ENCODE measurements at regions not wholly inside any gene's neighbourhood (a gene's known extent, or its start where the extent isn't known, plus 50 kb on each side); places are given as distances from the start of the nearest gene placed in this dataset.

DNA sequence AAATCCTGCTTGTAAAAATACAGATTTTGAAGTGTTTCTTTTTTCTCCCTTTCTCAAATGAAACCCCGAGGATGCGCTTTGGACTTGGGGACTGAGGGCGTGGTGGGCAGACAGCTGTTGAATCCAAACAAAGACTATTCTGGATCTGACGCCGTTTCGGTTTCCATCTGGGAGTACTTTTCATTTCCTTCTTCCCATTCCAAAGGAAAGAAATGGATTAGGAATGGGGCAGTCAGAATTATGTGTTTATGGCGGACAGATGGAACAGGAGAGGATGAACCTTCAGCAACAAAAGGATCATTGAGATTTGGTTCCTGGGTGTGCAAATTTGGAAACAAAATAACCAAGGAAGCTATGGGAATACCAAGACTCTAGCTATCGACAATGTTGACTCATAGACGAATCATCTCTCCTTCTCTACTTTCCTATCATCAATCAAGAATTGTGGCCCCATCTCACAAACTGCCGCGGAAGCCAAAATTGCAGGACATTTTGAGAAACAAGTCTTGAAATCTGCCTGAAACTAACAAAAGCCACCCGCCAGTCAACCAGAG is 300.6 kb downstream of the PARP8 start:
- H3K9ac ChIP-seq (ENCODE audit: low read length) = no peak overlapping the region
- H3K4me3 ChIP-seq (ENCODE audit: low read length) = peak overlapping the region; percentile 60

DNA sequence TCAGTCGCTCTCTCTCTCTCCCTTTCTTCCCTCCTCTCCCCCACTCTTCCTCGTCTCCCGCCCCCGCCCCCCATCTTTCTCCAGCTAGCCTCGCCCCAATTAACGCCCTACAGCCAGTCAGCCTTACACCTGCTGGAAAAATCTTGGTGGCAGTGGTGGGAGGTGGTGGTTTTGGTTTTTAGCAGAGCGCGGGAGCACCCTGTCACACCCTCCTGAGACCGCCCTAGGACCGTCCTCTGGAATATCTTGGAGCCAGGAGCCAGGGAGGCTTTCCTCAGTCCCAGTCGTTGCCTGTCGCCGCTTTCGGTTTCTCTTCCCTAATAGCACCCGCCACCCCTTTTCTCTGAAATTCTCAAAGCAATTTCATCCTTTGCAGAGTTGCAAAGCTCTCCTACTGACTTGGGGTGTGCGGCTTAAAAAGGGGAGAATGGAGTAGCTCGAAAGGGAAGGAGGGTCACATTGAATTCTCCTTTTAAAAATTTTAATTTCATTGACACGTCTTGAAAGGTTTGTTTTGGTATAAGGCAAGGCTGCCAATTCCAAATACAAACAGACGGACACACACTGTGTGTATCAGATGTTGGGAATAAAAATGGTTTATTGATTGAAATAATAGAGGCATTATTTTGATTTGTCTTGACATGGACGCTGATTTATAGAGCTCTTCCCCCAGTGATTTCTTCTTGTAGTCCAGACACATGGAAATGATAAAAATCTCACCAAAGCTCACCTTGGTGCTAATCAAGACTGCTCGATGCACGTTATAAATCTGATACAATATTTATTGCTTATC is 301.3 kb downstream of the PARP8 start:
- Histone ChIP-seq H3K9me3 (ENCODE audit: control insufficient read depth, low read depth, low read length) (no peaks in the 10 kb centered on the region), H3K4me1 (ENCODE audit: control insufficient read depth, low read depth, low read length) (peaks cover 39% of the 10 kb centered on the region), H3K9ac (ENCODE audit: low read length) (no peak overlapping the region), H3K36me3 (ENCODE audit: control insufficient read depth, low read depth, low read length) (no peaks in the 10 kb centered on the region), H3K4me3 (ENCODE audit: low read length) (peak overlapping the region; percentile 60), H3K27ac (ENCODE audit: low read length) (no peak overlapping the region), H3K27me3 (ENCODE audit: control insufficient read depth, insufficient read depth, low read length) (peaks cover 90% of the 10 kb centered on the region)

More for the DNA sequence above, 300.6 kb downstream of the PARP8 start:
- peaks cover 92% of the 10 kb centered on the region for H3K27me3 ChIP-seq (ENCODE audit: control insufficient read depth, insufficient read depth, low read length)
- H3K36me3 ChIP-seq (ENCODE audit: control insufficient read depth, low read depth, low read length) = no peaks in the 10 kb centered on the region
- H3K4me1 ChIP-seq (ENCODE audit: control insufficient read depth, low read depth, low read length) = peaks cover 39% of the 10 kb centered on the region
- H3K9me3 ChIP-seq (ENCODE audit: control insufficient read depth, low read depth, low read length) = no peaks in the 10 kb centered on the region
- no peak overlapping the region for H3K27ac ChIP-seq (ENCODE audit: low read length)

DNA sequence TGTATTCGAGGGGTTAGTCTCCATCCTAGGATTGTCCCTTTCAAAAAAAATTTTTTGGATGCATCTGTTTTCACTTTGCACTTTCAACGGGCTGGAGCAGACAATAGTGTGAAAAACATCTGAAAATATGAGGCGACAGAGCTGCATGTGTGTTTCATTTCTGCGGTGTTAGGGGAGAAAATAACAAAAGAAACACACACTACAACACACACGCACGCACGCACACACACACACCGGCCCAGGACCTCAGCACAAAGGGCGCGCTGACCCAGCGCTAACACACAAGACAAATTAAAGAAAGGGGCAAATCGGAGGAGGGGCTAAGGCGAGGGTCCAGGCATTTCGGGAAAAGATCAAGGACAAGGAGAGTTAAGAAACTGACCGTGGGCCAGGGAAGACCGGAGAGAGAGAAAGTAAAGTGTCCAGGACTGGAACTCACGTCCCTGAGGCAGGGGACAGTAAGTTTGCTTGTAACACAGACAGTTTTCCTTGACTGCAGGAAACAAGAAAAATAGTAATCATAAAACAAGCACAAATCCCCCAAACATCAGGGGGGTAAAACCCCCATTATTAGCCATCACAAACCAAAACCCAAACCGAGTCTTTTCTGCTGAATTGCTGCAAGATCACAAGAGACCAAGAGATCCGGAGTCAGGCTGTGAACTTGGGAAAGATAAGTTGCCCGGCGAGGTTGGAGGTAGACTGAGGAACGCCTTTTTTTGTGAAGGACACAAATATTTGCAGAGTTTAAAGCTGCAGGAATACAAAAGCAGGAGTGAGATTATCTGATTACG is 302.1 kb downstream of the PARP8 start:
- H3K4me3 ChIP-seq (ENCODE audit: low read length) = peak overlapping the region; percentile 60
- H3K36me3 ChIP-seq (ENCODE audit: control insufficient read depth, low read depth, low read length) = no peaks in the 10 kb centered on the region
- H3K27me3 ChIP-seq (ENCODE audit: control insufficient read depth, insufficient read depth, low read length) = peaks cover 82% of the 10 kb centered on the region
- peaks cover 39% of the 10 kb centered on the region for H3K4me1 ChIP-seq (ENCODE audit: control insufficient read depth, low read depth, low read length)
- no peaks in the 10 kb centered on the region for H3K9me3 ChIP-seq (ENCODE audit: control insufficient read depth, low read depth, low read length)
- no peak overlapping the region for H3K27ac ChIP-seq (ENCODE audit: low read length)
- H3K9ac ChIP-seq (ENCODE audit: low read length) = no peak overlapping the region

DNA sequence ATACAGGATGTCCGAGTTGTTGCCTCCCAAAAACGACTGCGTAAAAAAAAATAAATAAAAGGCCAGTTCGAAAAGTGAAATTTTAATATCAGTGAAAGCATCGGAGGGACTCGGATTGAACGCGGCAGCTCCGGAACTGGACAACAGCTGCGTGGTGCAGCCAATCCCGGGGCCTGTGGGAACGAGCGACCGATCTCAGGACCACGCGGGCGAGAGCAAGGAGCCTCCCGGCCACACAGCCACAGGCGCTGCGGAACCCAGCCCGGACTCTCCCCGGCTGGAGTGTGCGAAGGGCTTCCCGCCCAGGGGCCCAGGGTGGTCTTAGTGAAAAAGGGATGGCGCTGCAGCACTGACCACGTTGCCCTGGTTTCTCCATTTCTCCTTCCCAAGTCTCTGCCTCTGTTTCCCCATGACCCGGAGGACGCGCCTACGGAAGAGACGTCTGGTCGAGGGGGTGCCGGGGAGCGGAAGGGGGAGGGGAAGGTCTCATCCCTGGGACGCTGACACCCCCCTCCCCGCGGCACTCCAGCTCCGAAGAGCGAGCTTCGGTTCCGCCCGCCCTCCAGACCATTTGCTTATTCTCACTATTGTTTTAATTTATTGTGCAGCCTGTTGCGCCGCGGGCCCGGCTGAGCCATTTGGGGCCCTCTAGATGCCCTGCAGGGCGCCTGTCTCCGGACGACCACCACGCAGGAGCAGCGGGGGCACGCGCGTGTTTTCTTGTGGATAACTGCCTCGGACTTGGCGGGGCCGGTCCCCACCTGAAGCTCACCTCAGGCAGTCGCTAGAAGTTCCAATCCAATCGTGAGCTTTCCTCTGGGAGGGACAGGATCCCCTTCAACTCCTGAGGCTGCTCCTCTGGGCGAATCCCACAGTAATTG is 303.0 kb downstream of the PARP8 start:
- Histone ChIP-seq H3K9me3 (ENCODE audit: control insufficient read depth, low read depth, low read length) (no peaks in the 10 kb centered on the region), H3K4me1 (ENCODE audit: control insufficient read depth, low read depth, low read length) (peaks cover 39% of the 10 kb centered on the region), H3K4me3 (ENCODE audit: low read length) (peak overlapping the region; percentile 60), H3K36me3 (ENCODE audit: control insufficient read depth, low read depth, low read length) (no peaks in the 10 kb centered on the region), H3K27me3 (ENCODE audit: control insufficient read depth, insufficient read depth, low read length) (peaks cover 74% of the 10 kb centered on the region), H3K27ac (ENCODE audit: low read length) (no peak overlapping the region), H3K9ac (ENCODE audit: low read length) (no peak overlapping the region)

- peaks cover 9% of the 10 kb centered on the region for H3K27me3 ChIP-seq (ENCODE audit: control insufficient read depth, insufficient read depth, low read length)
- H3K9me3 ChIP-seq (ENCODE audit: control insufficient read depth, low read depth, low read length) = no peaks in the 10 kb centered on the region
- no peaks in the 10 kb centered on the region for H3K4me1 ChIP-seq (ENCODE audit: control insufficient read depth, low read depth, low read length)
- no peak overlapping the region for H3K4me3 ChIP-seq (ENCODE audit: low read length)
- H3K9ac ChIP-seq (ENCODE audit: low read length) = no peak overlapping the region
- H3K27ac ChIP-seq (ENCODE audit: low read length) = no peak overlapping the region
- H3K36me3 ChIP-seq (ENCODE audit: control insufficient read depth, low read depth, low read length) = no peaks in the 10 kb centered on the region
Measured at GRCh38 chr5:50975840-50976239, 309.4 kb downstream of the PARP8 start.

- H3K4me3 ChIP-seq (ENCODE audit: low read length) = no peak overlapping the region
- no peaks in the 10 kb centered on the region for H3K4me1 ChIP-seq (ENCODE audit: control insufficient read depth, low read depth, low read length)
- H3K36me3 ChIP-seq (ENCODE audit: control insufficient read depth, low read depth, low read length) = no peaks in the 10 kb centered on the region
- no peak overlapping the region for H3K9ac ChIP-seq (ENCODE audit: low read length)
- peaks cover 8% of the 10 kb centered on the region for H3K9me3 ChIP-seq (ENCODE audit: control insufficient read depth, low read depth, low read length)
- no peaks in the 10 kb centered on the region for H3K27me3 ChIP-seq (ENCODE audit: control insufficient read depth, insufficient read depth, low read length)
- H3K27ac ChIP-seq (ENCODE audit: low read length) = no peak overlapping the region
Measured at GRCh38 chr5:50978924-50979323, 312.5 kb downstream of the PARP8 start.

GRCh38 chr5:50984640-50985039 is 318.2 kb downstream of the PARP8 start:
- Histone ChIP-seq H3K4me3 (ENCODE audit: low read length) (no peak overlapping the region), H3K9me3 (ENCODE audit: control insufficient read depth, low read depth, low read length) (peaks cover 8% of the 10 kb centered on the region)

DNA sequence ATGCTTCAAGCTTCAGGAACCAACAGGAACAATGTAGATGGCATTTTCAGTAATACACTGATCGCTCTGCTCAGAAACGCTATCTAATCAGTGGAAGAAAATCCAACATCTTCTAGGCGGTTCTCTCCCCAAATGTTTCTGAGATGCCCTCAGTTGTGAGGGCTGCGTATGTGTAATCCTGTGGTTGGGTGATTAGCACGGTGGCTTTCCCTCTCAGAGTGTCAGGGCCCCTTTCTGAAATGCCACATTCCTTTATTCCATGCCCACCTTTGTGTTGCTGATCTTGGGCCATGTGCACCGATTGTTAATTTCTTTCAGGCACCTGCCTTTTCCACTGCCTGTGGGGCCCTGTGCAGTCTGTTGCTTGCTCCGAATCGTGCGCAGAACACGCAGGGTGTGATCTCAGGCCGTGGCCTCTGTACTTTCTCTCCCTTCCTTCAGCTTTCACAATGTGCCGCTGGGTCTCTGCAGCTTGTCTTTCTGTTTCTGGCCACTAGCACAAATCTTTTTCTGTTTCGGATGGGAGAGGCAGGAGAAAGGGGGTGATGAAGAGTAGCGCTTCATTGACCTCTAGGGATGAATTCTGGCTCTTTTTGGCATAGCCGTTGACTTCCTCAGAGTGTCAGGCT is 324.0 kb downstream of the PARP8 start:
- H3K9ac ChIP-seq (ENCODE audit: low read length) = no peak overlapping the region
- H3K9me3 ChIP-seq (ENCODE audit: control insufficient read depth, low read depth, low read length) = no peaks in the 10 kb centered on the region
- no peaks in the 10 kb centered on the region for H3K4me1 ChIP-seq (ENCODE audit: control insufficient read depth, low read depth, low read length)
- no peak overlapping the region for H3K27ac ChIP-seq (ENCODE audit: low read length)
- no peaks in the 10 kb centered on the region for H3K27me3 ChIP-seq (ENCODE audit: control insufficient read depth, insufficient read depth, low read length)
- no peak overlapping the region for H3K4me3 ChIP-seq (ENCODE audit: low read length)
- H3K36me3 ChIP-seq (ENCODE audit: control insufficient read depth, low read depth, low read length) = no peaks in the 10 kb centered on the region

More at GRCh38 chr5:50984640-50985039, 318.2 kb downstream of the PARP8 start:
- Histone ChIP-seq H3K27ac (ENCODE audit: low read length) (no peak overlapping the region), H3K9ac (ENCODE audit: low read length) (no peak overlapping the region), H3K27me3 (ENCODE audit: control insufficient read depth, insufficient read depth, low read length) (no peaks in the 10 kb centered on the region), H3K4me1 (ENCODE audit: control insufficient read depth, low read depth, low read length) (no peaks in the 10 kb centered on the region), H3K36me3 (ENCODE audit: control insufficient read depth, low read depth, low read length) (no peaks in the 10 kb centered on the region)

- no peaks in the 10 kb centered on the region for H3K4me1 ChIP-seq (ENCODE audit: control insufficient read depth, low read depth, low read length)
- no peak overlapping the region for H3K27ac ChIP-seq (ENCODE audit: low read length)
- no peaks in the 10 kb centered on the region for H3K36me3 ChIP-seq (ENCODE audit: control insufficient read depth, low read depth, low read length)
- no peaks in the 10 kb centered on the region for H3K9me3 ChIP-seq (ENCODE audit: control insufficient read depth, low read depth, low read length)
- no peak overlapping the region for H3K9ac ChIP-seq (ENCODE audit: low read length)
- H3K27me3 ChIP-seq (ENCODE audit: control insufficient read depth, insufficient read depth, low read length) = no peaks in the 10 kb centered on the region
- no peak overlapping the region for H3K4me3 ChIP-seq (ENCODE audit: low read length)
Measured at GRCh38 chr5:50995285-50995942, 329.0 kb downstream of the PARP8 start.

DNA sequence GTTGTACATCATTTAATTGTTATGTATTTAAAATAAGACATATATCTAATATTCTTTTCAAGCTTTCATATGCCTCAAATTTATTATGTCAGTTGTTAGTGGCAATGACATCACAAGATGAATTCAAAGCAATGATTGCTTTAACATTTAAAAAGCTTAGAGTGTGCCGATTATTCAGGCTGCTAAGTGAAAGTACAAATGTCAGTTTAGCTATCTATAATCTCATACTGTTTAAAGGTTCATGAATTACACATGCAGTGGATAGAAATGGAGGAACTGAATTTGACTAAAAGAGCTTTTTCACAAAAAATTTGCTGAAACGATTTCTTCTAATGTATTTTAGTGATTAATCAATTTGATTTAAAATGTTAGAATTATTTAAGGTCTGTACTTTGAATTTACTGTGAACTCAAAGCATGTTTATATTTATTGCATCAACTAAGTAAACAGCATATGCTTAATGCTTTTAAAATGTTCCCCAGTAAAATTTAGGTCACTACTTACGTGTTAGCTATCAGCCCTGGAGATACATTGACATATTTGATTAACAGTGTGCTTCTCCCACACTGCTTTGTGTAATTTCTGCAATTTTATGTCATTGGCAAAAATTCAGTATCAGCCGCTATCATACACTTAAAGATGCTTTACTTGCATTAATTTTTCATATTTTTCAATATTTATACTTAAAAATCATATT is 334.9 kb downstream of the PARP8 start:
- Histone ChIP-seq H3K4me3 (ENCODE audit: low read length) (no peak overlapping the region), H3K9me3 (ENCODE audit: control insufficient read depth, low read depth, low read length) (no peaks in the 10 kb centered on the region), H3K4me1 (ENCODE audit: control insufficient read depth, low read depth, low read length) (no peaks in the 10 kb centered on the region), H3K9ac (ENCODE audit: low read length) (no peak overlapping the region), H3K36me3 (ENCODE audit: control insufficient read depth, low read depth, low read length) (no peaks in the 10 kb centered on the region), H3K27ac (ENCODE audit: low read length) (no peak overlapping the region), H3K27me3 (ENCODE audit: control insufficient read depth, insufficient read depth, low read length) (no peaks in the 10 kb centered on the region)
